GM19455 (cell line): ENCODE measurements at regions not wholly inside any gene's neighbourhood (a gene's known extent, or its start where the extent isn't known, plus 50 kb on each side); places are given as distances from the start of the nearest gene placed in this dataset.

Source experiments
- ATAC-seq: cut with Tn5 transposase; IDR thresholded peaks from one replicate; pipeline ENCODE4 v1.9.1; 2021; ENCODE audit not compliant: unreplicated experiment

GRCh38 chr1:114231301-114231700 is 77.6 kb upstream of the SYT6 start:
- ATAC-seq = no peak

GRCh38 chr1:114229368-114229767 is 75.7 kb upstream of the SYT6 start:
- ATAC-seq = no peak

- ATAC-seq = no peak
Observed at GRCh38 chr1:114227059-114227458, 73.4 kb upstream of the SYT6 start.

GRCh38 chr1:114224196-114224907 is 70.7 kb upstream of the SYT6 start:
- no peak for ATAC-seq

GRCh38 chr1:114222920-114223319 is 69.3 kb upstream of the SYT6 start:
- no peak for ATAC-seq

- ATAC-seq = no peak
Observed at GRCh38 chr1:114219172-114219868, 65.7 kb upstream of the SYT6 start.

- ATAC-seq = no peak
Observed at GRCh38 chr1:114218361-114219171, 64.9 kb upstream of the SYT6 start.

GRCh38 chr1:114216431-114217173 is 62.9 kb upstream of the SYT6 start:
- no peak for ATAC-seq

- no peak for ATAC-seq
Observed at GRCh38 chr1:114215436-114215835, 61.8 kb upstream of the SYT6 start.

- no peak for ATAC-seq
Observed at GRCh38 chr1:114214016-114214415, 60.3 kb upstream of the SYT6 start.

- ATAC-seq = no peak
Observed at GRCh38 chr1:114209971-114210370, 56.3 kb upstream of the SYT6 start.

GRCh38 chr1:114208714-114209113 is 55.0 kb upstream of the SYT6 start:
- no peak for ATAC-seq

GRCh38 chr1:114208106-114208505 is 54.4 kb upstream of the SYT6 start:
- no peak for ATAC-seq

GRCh38 chr1:114207635-114208034 is 54.0 kb upstream of the SYT6 start:
- no peak for ATAC-seq

- ATAC-seq = no peak
Observed at GRCh38 chr1:114206392-114206791, 52.7 kb upstream of the SYT6 start.

- ATAC-seq = no peak
Observed at GRCh38 chr1:114203595-114204128, 50.0 kb upstream of the SYT6 start.
